ELF-1 (cell line): ENCODE measurements at regions not wholly inside any gene's neighbourhood (a gene's known extent, or its start where the extent isn't known, plus 50 kb on each side); places are given as distances from the start of the nearest gene placed in this dataset.

ENCODE experiments used
- DNase-seq: peaks from one replicate; pipeline ENCODE4 v3.0.0-alpha.2; 2016; ENCODE audit warnings: low read depth, low spot score

GRCh38 chr1:38291906-38292521 is 245.4 kb upstream of the POU3F1 start:
- DNase-seq: peak; percentile 49

- DNase-seq: no peak
Measured at GRCh38 chr1:38291336-38291735, 244.7 kb upstream of the POU3F1 start.

- no peak for DNase-seq
Measured at GRCh38 chr1:38289034-38289433, 242.4 kb upstream of the POU3F1 start.

- DNase-seq: no peak
Measured at GRCh38 chr1:38287547-38287946, 241.0 kb upstream of the POU3F1 start.

- DNase-seq: no peak
Measured at GRCh38 chr1:38287036-38287435, 240.4 kb upstream of the POU3F1 start.

GRCh38 chr1:38285807-38286530 is 239.4 kb upstream of the POU3F1 start:
- no peak for DNase-seq

- no peak for DNase-seq
Measured at GRCh38 chr1:38284953-38285352, 238.4 kb upstream of the POU3F1 start.

GRCh38 chr1:38283696-38284470 is 237.3 kb upstream of the POU3F1 start:
- DNase-seq: no peak

GRCh38 chr1:38279148-38279547 is 232.6 kb upstream of the POU3F1 start:
- DNase-seq: no peak

- no peak for DNase-seq
Measured at GRCh38 chr1:38277646-38278045, 231.1 kb upstream of the POU3F1 start.

GRCh38 chr1:38275960-38276359 is 229.4 kb upstream of the POU3F1 start:
- no peak for DNase-seq

GRCh38 chr1:38274974-38275373 is 228.4 kb upstream of the POU3F1 start:
- DNase-seq: peak; percentile 29

- no peak for DNase-seq
Measured at GRCh38 chr1:38273196-38273804, 226.7 kb upstream of the POU3F1 start.

GRCh38 chr1:38272515-38272914 is 225.9 kb upstream of the POU3F1 start:
- DNase-seq: peak; percentile 52

- no peak for DNase-seq
Measured at GRCh38 chr1:38270849-38271633, 224.4 kb upstream of the POU3F1 start.

GRCh38 chr1:38269923-38270848 is 223.6 kb upstream of the POU3F1 start:
- DNase-seq: peak; percentile 81

GRCh38 chr1:38268226-38268625 is 221.6 kb upstream of the POU3F1 start:
- peak; percentile 82 for DNase-seq

GRCh38 chr1:38267037-38268036 is 220.7 kb upstream of the POU3F1 start:
- no peak for DNase-seq

GRCh38 chr1:38266197-38266520 is 219.6 kb upstream of the POU3F1 start:
- no peak for DNase-seq
